ENCODE measurements at regions not wholly inside any gene's neighbourhood (a gene's known extent, or its start where the extent isn't known, plus 50 kb on each side); places are given as distances from the start of the nearest gene placed in this dataset.
"Not testable (repeated sequence)": the region's sequence is repeated elsewhere in the genome, so short reads cannot be mapped to it uniquely, and the experiment has no call there.

- DNase-seq (ENCODE audit: low read depth), result peak; percentile 38
- no peak overlapping the region for H3K4me3 ChIP-seq (replicated peaks; ENCODE audit: low read depth, low read length)
- TF ChIP-seq CTCF (IDR thresholded peaks at IDR 0.05; ENCODE audit: low read length, missing control alignments), result no peak
Observed at GRCh38 chr1:147062956-147063355, 109.3 kb downstream of the PRKAB2 start.

- DNase-seq (ENCODE audit: low read depth), result not testable (repeated sequence)
Observed at GRCh38 chr1:147061880-147062279, 110.4 kb downstream of the PRKAB2 start.

GRCh38 chr1:147053269-147053668 lies 115.1 kb downstream of the NBPF12 start:
- no peak overlapping the region for H3K4me3 ChIP-seq (replicated peaks; ENCODE audit: low read depth, low read length)
- no peak for DNase-seq (ENCODE audit: low read depth)
- TF ChIP-seq CTCF (IDR thresholded peaks at IDR 0.05; ENCODE audit: low read length, missing control alignments), result no peak

More at GRCh38 chr1:147061880-147062279, 110.4 kb downstream of the PRKAB2 start:
- H3K4me3 ChIP-seq (replicated peaks; ENCODE audit: low read depth, low read length), result not testable (repeated sequence)

- DNase-seq (ENCODE audit: low read depth), result no peak
- TF ChIP-seq CTCF (IDR thresholded peaks at IDR 0.05; ENCODE audit: low read length, missing control alignments), result no peak
- H3K4me3 ChIP-seq (replicated peaks; ENCODE audit: low read depth, low read length), result no peak overlapping the region
Observed at GRCh38 chr1:147052677-147053076, 114.6 kb downstream of the NBPF12 start.

- no peak for DNase-seq (ENCODE audit: low read depth)
- no peak overlapping the region for H3K4me3 ChIP-seq (replicated peaks; ENCODE audit: low read depth, low read length)
- TF ChIP-seq CTCF (IDR thresholded peaks at IDR 0.05; ENCODE audit: low read length, missing control alignments), result no peak
Observed at GRCh38 chr1:147052143-147052542, 114.0 kb downstream of the NBPF12 start.

- H3K4me3 ChIP-seq (replicated peaks; ENCODE audit: low read depth, low read length), result no peak overlapping the region
- no peak for DNase-seq (ENCODE audit: low read depth)
- no peak for TF ChIP-seq CTCF (IDR thresholded peaks at IDR 0.05; ENCODE audit: low read length, missing control alignments)
Observed at GRCh38 chr1:147051136-147051535, 113.0 kb downstream of the NBPF12 start.

- TF ChIP-seq CTCF (IDR thresholded peaks at IDR 0.05; ENCODE audit: low read length, missing control alignments), result no peak
- no peak for DNase-seq (ENCODE audit: low read depth)
- no peak overlapping the region for H3K4me3 ChIP-seq (replicated peaks; ENCODE audit: low read depth, low read length)
Observed at GRCh38 chr1:147050654-147051053, 112.5 kb downstream of the NBPF12 start.

GRCh38 chr1:147046863-147047394 lies 108.8 kb downstream of the NBPF12 start:
- H3K4me3 ChIP-seq (replicated peaks; ENCODE audit: low read depth, low read length); DNase-seq (ENCODE audit: low read depth): not testable (repeated sequence)
